Neural cell (in vitro differentiated cells): ENCODE measurements at regions not wholly inside any gene's neighbourhood (a gene's known extent, or its start where the extent isn't known, plus 50 kb on each side); places are given as distances from the start of the nearest gene placed in this dataset.
A peak's percentile ranks its signal among the peaks of the same experiment; 100 is the strongest.

ENCODE experiments used
- H2AFZ ChIP-seq: fragments of 200-600, 300-800 bp; sonication (generic), shearing (Covaris generic); 2 replicates; pipeline ENCODE4 v1.6.0; 2014; ENCODE audit warnings: low read depth, mild to moderate bottlenecking, antibody characterized with exemption, low read length, moderate library complexity
- H3F3A ChIP-seq: fragments of 200-600 bp; shearing (Covaris generic); 2 replicates; pipeline ENCODE4 v1.6.1; 2016; ENCODE audit warnings: mild to moderate bottlenecking, moderate library complexity, mixed read lengths, antibody characterized with exemption, low read length; ENCODE audit not compliant: insufficient read depth, poor library complexity, severe bottlenecking
- H3K27ac ChIP-seq: fragments of 200-600, 300-800 bp; sonication (generic), shearing (Covaris generic); 2 replicates; pipeline ENCODE4 v1.5.1; 2014; ENCODE audit warnings: mild to moderate bottlenecking, low read length, moderate library complexity
- H3K27me3 ChIP-seq: fragments of 300-800, 200-600 bp; sonication (generic), shearing (Covaris generic); 2 replicates; pipeline ENCODE4 v1.6.0; 2014; ENCODE audit warnings: mild to moderate bottlenecking, low read depth, low read length, moderate library complexity; ENCODE audit not compliant: insufficient read depth
- H3K36me3 ChIP-seq: fragments of 300-800, 200-600 bp; sonication (generic), shearing (Covaris generic); 2 replicates; pipeline ENCODE4 v1.5.1; 2014; ENCODE audit warnings: mild to moderate bottlenecking, antibody characterized with exemption, low read length, moderate library complexity; ENCODE audit not compliant: insufficient read depth
- H3K4me2 ChIP-seq: fragments of 300-800, 200-600 bp; sonication (generic), shearing (Covaris generic); 2 replicates; pipeline ENCODE4 v1.6.0; 2014; ENCODE audit warnings: mild to moderate bottlenecking, low read length
- H3K4me3 ChIP-seq: fragments of 300-800, 200-600 bp; sonication (generic), shearing (Covaris generic); 2 replicates; pipeline ENCODE4 v1.5.1; 2014; ENCODE audit warnings: mild to moderate bottlenecking, low read length, moderate library complexity
- H3K79me2 ChIP-seq: fragments of 200-600 bp; shearing (Covaris generic); replicated peaks from 2 replicates; pipeline ENCODE4 v1.6.0; 2014; ENCODE audit warnings: mild to moderate bottlenecking, low read length, moderate library complexity; ENCODE audit not compliant: insufficient read depth
- H3K9ac ChIP-seq: fragments of 300-800, 200-600 bp; sonication (generic), shearing (Covaris generic); 2 replicates; pipeline ENCODE4 v1.6.1; 2016; ENCODE audit warnings: mild to moderate bottlenecking, low read length, mixed read lengths
- H3K9me2 ChIP-seq: fragments of 200-600 bp; shearing (Covaris generic); 2 replicates; pipeline ENCODE4 v1.6.1; 2016; ENCODE audit warnings: mild to moderate bottlenecking, low read length, mixed read lengths; ENCODE audit not compliant: insufficient read depth
- H3K9me3 ChIP-seq: fragments of 200-600, 300-800 bp; sonication (generic), shearing (Covaris generic); 2 replicates; pipeline ENCODE4 v1.6.1; 2016; ENCODE audit warnings: mild to moderate bottlenecking, mixed run types, low read length, moderate library complexity, mixed read lengths
- H4K20me1 ChIP-seq: fragments of 200-600 bp; shearing (Covaris generic); 2 replicates; pipeline ENCODE4 v1.6.1; 2016; ENCODE audit warnings: mild to moderate bottlenecking, mixed run types; ENCODE audit not compliant: insufficient read depth
- CTCF ChIP-seq: fragments of 450-650 bp; IDR thresholded peaks from 2 replicates; pipeline ENCODE4 v1.5.1; 2014; ENCODE audit warnings: antibody characterized with exemption, mild to moderate bottlenecking, moderate library complexity; ENCODE audit not compliant: poor library complexity, severe bottlenecking
- EP300 ChIP-seq: fragments of 450-650 bp; conservative IDR thresholded peaks from 2 replicates; pipeline ENCODE4 v1.6.1; 2014; ENCODE audit warnings: antibody characterized with exemption, mild to moderate bottlenecking, moderate library complexity; ENCODE audit not compliant: poor library complexity, severe bottlenecking
- EZH2 ChIP-seq: fragments of 200-600, 300-800 bp; shearing (Covaris generic), sonication (generic); IDR thresholded peaks from 2 replicates; pipeline ENCODE4 v1.6.1; 2014; ENCODE audit warnings: antibody characterized with exemption, low read length, borderline replicate concordance, mild to moderate bottlenecking; ENCODE audit not compliant: insufficient read depth, poor library complexity, severe bottlenecking
- MXI1 ChIP-seq: fragments of 450-650 bp; conservative IDR thresholded peaks from 2 replicates; pipeline ENCODE4 v1.6.1; 2014; ENCODE audit warnings: antibody characterized with exemption, mild to moderate bottlenecking; ENCODE audit not compliant: poor library complexity, severe bottlenecking
- POLR2AphosphoS5 ChIP-seq: IDR thresholded peaks from 2 replicates; pipeline ENCODE4 v1.6.1; 2012
- RAD21 ChIP-seq: fragments of 450-650 bp; conservative IDR thresholded peaks from 2 replicates; pipeline ENCODE4 v1.6.1; 2014; ENCODE audit warnings: antibody characterized with exemption, mild to moderate bottlenecking, moderate library complexity
- REST ChIP-seq: IDR thresholded peaks from 2 replicates; pipeline ENCODE4 v1.6.1; 2012; ENCODE audit warnings: borderline replicate concordance
- SMC3 ChIP-seq: fragments of 450-650 bp; conservative IDR thresholded peaks from 2 replicates; pipeline ENCODE4 v1.6.1; 2014; ENCODE audit warnings: antibody characterized with exemption, mild to moderate bottlenecking, moderate library complexity; ENCODE audit not compliant: poor library complexity
- TAF1 ChIP-seq: IDR thresholded peaks from 2 replicates; pipeline ENCODE4 v1.6.1; 2012; ENCODE audit warnings: low read depth

- H2AFZ ChIP-seq, result no peak overlapping the region
- H3K4me2 ChIP-seq, result no peak overlapping the region
- no peaks in the 10 kb centered on the region for H4K20me1 ChIP-seq
- H3K9me3 ChIP-seq, result no peaks in the 10 kb centered on the region
- no peak for TF ChIP-seq TAF1
- peak; percentile 99 for TF ChIP-seq SMC3
- TF ChIP-seq POLR2AphosphoS5, result no peak
- no peak for TF ChIP-seq EP300
- TF ChIP-seq RAD21, result peak; percentile 90
- no peak for TF ChIP-seq EZH2
- TF ChIP-seq CTCF, result peak; percentile 98
- TF ChIP-seq MXI1, result no peak
- no peak for TF ChIP-seq REST
- H3K79me2 ChIP-seq, result no peaks in the 10 kb centered on the region
- H3F3A ChIP-seq, result no peaks in the 10 kb centered on the region
- no peak overlapping the region for H3K27ac ChIP-seq
- H3K27me3 ChIP-seq, result no peaks in the 10 kb centered on the region
- no peak overlapping the region for H3K9ac ChIP-seq
- no peaks in the 10 kb centered on the region for H3K9me2 ChIP-seq
- no peak overlapping the region for H3K4me3 ChIP-seq
- no peaks in the 10 kb centered on the region for H3K36me3 ChIP-seq
Observed at GRCh38 chr9:71249729-71250317, 128.4 kb upstream of the TRPM3 start.

GRCh38 chr9:71245651-71246050 is 124.2 kb upstream of the TRPM3 start:
- Histone ChIP-seq H3F3A (no peaks in the 10 kb centered on the region), H3K4me2 (no peak overlapping the region), H4K20me1 (no peaks in the 10 kb centered on the region), H3K27me3 (no peaks in the 10 kb centered on the region), H3K9ac (no peak overlapping the region), H3K4me3 (no peak overlapping the region), H3K79me2 (no peaks in the 10 kb centered on the region), H2AFZ (no peak overlapping the region), H3K9me2 (no peaks in the 10 kb centered on the region), H3K9me3 (no peaks in the 10 kb centered on the region), H3K27ac (no peak overlapping the region), H3K36me3 (no peaks in the 10 kb centered on the region)
- TF ChIP-seq CTCF (no peak), POLR2AphosphoS5 (no peak), RAD21 (no peak), TAF1 (no peak), MXI1 (no peak), EZH2 (no peak)
